C4-2B (cell line): ENCODE measurements at regions not wholly inside any gene's neighbourhood (a gene's known extent, or its start where the extent isn't known, plus 50 kb on each side); places are given as distances from the start of the nearest gene placed in this dataset.

Source experiments
- CTCF ChIP-seq: fragments of 450-650 bp; conservative IDR thresholded peaks from 2 replicates; pipeline ENCODE4 v1.5.1; 2017; ENCODE audit warnings: mild to moderate bottlenecking
- ZFX ChIP-seq: fragments of 450-650 bp; IDR thresholded peaks from 2 replicates; pipeline ENCODE4 v1.6.1; 2017

GRCh38 chr10:124160176-124160575 lies 66.8 kb upstream of the CHST15 start:
- TF ChIP-seq CTCF (no peak), ZFX (no peak)
